Nephron (organoid): ENCODE measurements at regions not wholly inside any gene's neighbourhood (a gene's known extent, or its start where the extent isn't known, plus 50 kb on each side); places are given as distances from the start of the nearest gene placed in this dataset.

Source experiments
- H3K27ac Mint-ChIP-seq, 3 experiments: 2 replicates each; pipeline ENCODE4 v1.8.0; 2020; ENCODE audit warnings: mixed read lengths in 3 of 3, mild to moderate bottlenecking in 2 of 3, moderate library complexity in 1 of 3
- H3K27me3 Mint-ChIP-seq: 2 replicates; pipeline ENCODE4 v1.8.0; 2021; ENCODE audit warnings: low read depth, mild to moderate bottlenecking, moderate library complexity, mixed read lengths
- H3K36me3 Mint-ChIP-seq: 2 replicates; pipeline ENCODE4 v1.8.0; 2020; ENCODE audit warnings: low read depth, mixed read lengths
- H3K4me1 Mint-ChIP-seq: 2 replicates; pipeline ENCODE4 v1.8.0; 2020; ENCODE audit warnings: mixed read lengths
- H3K4me3 Mint-ChIP-seq, 3 experiments: 2 replicates each; pipeline ENCODE4 v1.8.0; 2020; ENCODE audit warnings: mild to moderate bottlenecking in 3 of 3, mixed read lengths in 3 of 3, moderate library complexity in 2 of 3
- H3K9me3 Mint-ChIP-seq: 2 replicates; pipeline ENCODE4 v1.8.0; 2020; ENCODE audit warnings: mixed read lengths
- CTCF ChIP-seq, 3 experiments: fragments of 200-600 bp; sonication (generic); IDR thresholded peaks; one replicate each; pipeline ENCODE4 v1.5.0; 2021; ENCODE audit warnings: antibody characterized with exemption in 3 of 3; ENCODE audit not compliant: unreplicated experiment in 3 of 3

GRCh38 chr20:3316136-3316535 is 77.1 kb upstream of the SLC4A11 start:
- Mint-ChIP-seq H3K4me1 (peaks cover 6% of the 10 kb centered on the region), H3K27ac (no peak overlapping the region), H3K9me3 (no peaks in the 10 kb centered on the region), H3K36me3 (peaks cover 73% of the 10 kb centered on the region), H3K27me3 (peaks cover 3% of the 10 kb centered on the region), H3K4me3 (no peak overlapping the region)
- TF ChIP-seq CTCF (IDR thresholded peaks at IDR 0.05; ENCODE audit: unreplicated experiment in 3 of 3) = no peak

DNA sequence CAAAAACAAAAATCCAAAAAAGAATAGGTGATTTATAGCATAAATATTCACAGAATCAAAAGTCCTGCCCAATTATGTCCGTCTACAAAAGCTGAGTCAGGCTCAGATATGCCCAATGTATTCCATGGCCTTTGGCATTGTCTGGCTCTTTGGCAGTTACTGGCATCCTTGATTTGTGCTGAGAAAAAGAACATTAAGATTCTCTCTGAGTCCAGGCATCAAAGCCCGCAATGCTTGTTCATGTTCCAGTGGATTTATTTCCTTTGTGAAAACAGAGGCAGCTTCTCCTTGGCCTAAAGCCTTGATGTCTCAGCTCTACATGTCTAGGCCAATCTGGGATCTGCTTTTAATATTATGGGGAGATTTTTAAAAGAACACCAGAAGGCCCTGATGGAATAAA is 76.1 kb upstream of the SLC4A11 start:
- H3K9me3 Mint-ChIP-seq = no peaks in the 10 kb centered on the region
- H3K27me3 Mint-ChIP-seq = peaks cover 4% of the 10 kb centered on the region
- no peak overlapping the region for H3K27ac Mint-ChIP-seq
- TF ChIP-seq CTCF (IDR thresholded peaks at IDR 0.05; ENCODE audit: unreplicated experiment in 3 of 3) = no peak
- no peak overlapping the region for H3K4me3 Mint-ChIP-seq
- H3K4me1 Mint-ChIP-seq = peaks cover 6% of the 10 kb centered on the region
- peaks cover 74% of the 10 kb centered on the region for H3K36me3 Mint-ChIP-seq

GRCh38 chr20:3314391-3314790 is 75.4 kb upstream of the SLC4A11 start:
- peak overlapping the region in 2 of 3 experiments; percentile 21 to 47 for H3K27ac Mint-ChIP-seq
- peaks cover 6% of the 10 kb centered on the region for H3K4me1 Mint-ChIP-seq
- H3K27me3 Mint-ChIP-seq = peaks cover 6% of the 10 kb centered on the region
- TF ChIP-seq CTCF (IDR thresholded peaks at IDR 0.05; ENCODE audit: unreplicated experiment in 3 of 3) = no peak
- no peaks in the 10 kb centered on the region for H3K9me3 Mint-ChIP-seq
- peaks cover 79% of the 10 kb centered on the region for H3K36me3 Mint-ChIP-seq
- no peak overlapping the region for H3K4me3 Mint-ChIP-seq

GRCh38 chr20:3313683-3314065 is 74.7 kb upstream of the SLC4A11 start:
- peaks cover 85% of the 10 kb centered on the region for H3K36me3 Mint-ChIP-seq
- TF ChIP-seq CTCF (IDR thresholded peaks at IDR 0.05; ENCODE audit: unreplicated experiment in 3 of 3) = no peak
- H3K9me3 Mint-ChIP-seq = no peaks in the 10 kb centered on the region
- H3K4me3 Mint-ChIP-seq = no peak overlapping the region
- H3K4me1 Mint-ChIP-seq = peaks cover 6% of the 10 kb centered on the region
- peaks cover 6% of the 10 kb centered on the region for H3K27me3 Mint-ChIP-seq
- peak overlapping the region; percentile 47 to 89 (median 61) for H3K27ac Mint-ChIP-seq

DNA sequence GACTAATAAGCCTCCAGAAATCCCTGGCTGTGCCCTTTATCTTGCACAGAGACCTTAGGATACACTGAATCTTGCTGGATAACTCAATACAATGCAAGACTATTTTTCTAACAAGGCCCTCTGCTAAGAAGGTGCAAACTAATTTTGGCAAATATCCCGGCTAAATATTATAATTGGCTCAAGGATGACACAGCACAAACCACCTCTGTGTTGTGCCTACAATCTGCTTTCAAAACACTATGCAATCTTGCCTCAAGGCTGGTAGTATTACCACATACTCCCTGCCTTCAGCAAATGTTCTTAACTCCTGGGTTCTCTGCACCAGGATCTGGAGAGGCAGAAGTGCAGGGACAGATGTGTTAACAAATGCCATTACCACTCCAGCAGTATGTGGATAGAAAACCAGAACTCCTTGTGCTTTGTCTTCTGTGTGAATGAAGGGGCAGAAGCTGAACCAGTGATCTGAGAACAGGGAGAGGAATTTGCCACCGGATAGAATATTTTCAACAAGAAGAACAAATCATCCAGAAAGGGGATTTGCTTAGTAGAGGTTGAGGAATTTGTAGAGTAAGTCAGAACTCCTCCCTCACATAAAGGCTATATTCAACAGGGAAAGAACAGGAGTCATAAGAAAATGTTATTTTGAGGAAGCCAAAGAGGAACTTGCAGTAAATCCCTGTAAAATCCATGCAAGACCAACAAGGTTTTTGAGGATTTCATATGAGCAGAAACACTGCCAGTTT is 74.1 kb upstream of the SLC4A11 start:
- no peak for TF ChIP-seq CTCF (IDR thresholded peaks at IDR 0.05; ENCODE audit: unreplicated experiment in 3 of 3)
- Mint-ChIP-seq H3K27ac (peak overlapping the region; percentile 47 to 89 (median 61)), H3K27me3 (peaks cover 6% of the 10 kb centered on the region), H3K9me3 (no peaks in the 10 kb centered on the region), H3K36me3 (peaks cover 80% of the 10 kb centered on the region), H3K4me3 (no peak overlapping the region), H3K4me1 (peaks cover 6% of the 10 kb centered on the region)

DNA sequence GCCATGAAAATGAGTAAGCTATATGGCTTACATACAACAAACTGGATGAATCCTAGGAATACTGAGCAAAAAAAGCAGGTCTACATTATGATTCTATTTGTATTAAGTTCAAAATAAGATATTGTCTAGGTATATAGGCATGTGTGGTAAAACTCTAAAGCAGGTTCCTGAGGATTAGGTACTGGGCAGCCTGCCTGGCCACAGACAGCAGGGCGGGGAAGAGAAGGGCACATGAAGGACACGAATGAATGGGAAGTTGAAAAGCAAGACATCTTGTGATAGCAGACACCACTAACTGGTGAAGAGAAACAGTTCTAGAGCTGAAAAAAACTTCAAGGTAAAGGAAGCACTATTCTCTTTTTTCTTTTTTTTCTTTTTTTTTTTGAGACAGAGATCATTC is 72.6 kb upstream of the SLC4A11 start:
- H3K4me3 Mint-ChIP-seq = no peak overlapping the region
- no peak for TF ChIP-seq CTCF (IDR thresholded peaks at IDR 0.05; ENCODE audit: unreplicated experiment in 3 of 3)
- H3K36me3 Mint-ChIP-seq = peaks cover 84% of the 10 kb centered on the region

More for the DNA sequence above, 72.6 kb upstream of the SLC4A11 start:
- no peaks in the 10 kb centered on the region for H3K9me3 Mint-ChIP-seq
- peaks cover 6% of the 10 kb centered on the region for H3K27me3 Mint-ChIP-seq
- peak overlapping the region in 1 of 3 experiments; percentile 66 for H3K27ac Mint-ChIP-seq
- peaks cover 6% of the 10 kb centered on the region for H3K4me1 Mint-ChIP-seq
